Common myeloid progenitor, CD34-positive (primary cell): ENCODE measurements at regions not wholly inside any gene's neighbourhood (a gene's known extent, or its start where the extent isn't known, plus 50 kb on each side); places are given as distances from the start of the nearest gene placed in this dataset.

Experiments
- CTCF ChIA-PET: fragments of 350-600 bp; sonication (Branson Sonifier 250); formaldehyde crosslinking; loops from one replicate; lab custom pipeline; 2021; ENCODE audit warnings: antibody characterized with exemption; lab: Charles Lee
- POLR2A ChIA-PET: fragments of 350-600 bp; sonication (Branson Sonifier 250); formaldehyde crosslinking; loops from one replicate; lab custom pipeline; 2021; ENCODE audit warnings: antibody characterized with exemption; lab: Charles Lee
- DNase-seq, 3 donors: peaks; one replicate each; pipeline versions ENCODE4 v3.0.0 to v3.0.0-alpha.2; 2013
- H3K27ac ChIP-seq, 2 experiments: 1 replicate in 1 of 2; 2 replicates in 1 of 2; pipeline ENCODE4 v1.7.0; 2013; ENCODE audit warnings: inconsistent platforms in 2 of 2, low read length in 2 of 2, mild to moderate bottlenecking in 2 of 2, low read depth in 1 of 2, moderate library complexity in 1 of 2; ENCODE audit not compliant: severe bottlenecking in 2 of 2, insufficient read depth in 1 of 2, poor library complexity in 1 of 2
- H3K27me3 ChIP-seq, 5 experiments: replicated peaks in 2 of 5; 1 replicate in 3 of 5; 2 replicates in 2 of 5; pipeline versions ENCODE4 v1.6.1 to v1.7.0; 2013; ENCODE audit warnings: low read length in 4 of 5, mild to moderate bottlenecking in 2 of 5, moderate library complexity in 2 of 5, inconsistent platforms in 1 of 5; ENCODE audit not compliant: insufficient read depth in 5 of 5, control insufficient read depth in 4 of 5
- H3K36me3 ChIP-seq, 4 experiments: 1 replicate in 2 of 4; 2 replicates in 2 of 4; pipeline versions ENCODE4 v1.6.1 to v1.7.0; 2013; ENCODE audit warnings: low read length in 3 of 4, control low read depth in 1 of 4, mild to moderate bottlenecking in 1 of 4; ENCODE audit not compliant: control insufficient read depth in 4 of 4, insufficient read depth in 4 of 4
- H3K4me1 ChIP-seq, 4 experiments: 1 replicate in 3 of 4; 2 replicates in 1 of 4; pipeline versions ENCODE4 v1.6.1 to v1.7.1; 2013; ENCODE audit warnings: low read length in 3 of 4, mild to moderate bottlenecking in 3 of 4, control low read depth in 1 of 4, inconsistent platforms in 1 of 4, moderate library complexity in 1 of 4; ENCODE audit not compliant: control insufficient read depth in 4 of 4, insufficient read depth in 4 of 4; ENCODE audit errors: control extremely low read depth in 1 of 4
- H3K4me3 ChIP-seq, 7 experiments: 1 replicate in 4 of 7; 2 replicates in 3 of 7; pipeline versions ENCODE4 v1.5.1 to v1.7.0; 2013; ENCODE audit warnings: mild to moderate bottlenecking in 7 of 7, low read length in 6 of 7, moderate library complexity in 6 of 7, inconsistent platforms in 2 of 7, low read depth in 2 of 7, control low read depth in 1 of 7; ENCODE audit not compliant: insufficient read depth in 4 of 7, control insufficient read depth in 1 of 7; ENCODE audit errors: extremely low read depth in 1 of 7
- H3K9me3 ChIP-seq, 5 experiments: 1 replicate in 4 of 5; 2 replicates in 1 of 5; pipeline versions ENCODE4 v1.6.1 to v1.7.1; 2013; ENCODE audit warnings: low read length in 4 of 5, mild to moderate bottlenecking in 2 of 5, inconsistent platforms in 1 of 5, low read depth in 1 of 5, moderate library complexity in 1 of 5; ENCODE audit not compliant: control insufficient read depth in 4 of 5, insufficient read depth in 2 of 5; ENCODE audit errors: control extremely low read depth in 1 of 5
- WGBS: methylation state at CpG from one replicate; pipeline ENCODE4 v1.1.5; 2013; ENCODE audit not compliant: insufficient coverage; 5-methylcytosine and 5-hydroxymethylcytosine counted together

DNA sequence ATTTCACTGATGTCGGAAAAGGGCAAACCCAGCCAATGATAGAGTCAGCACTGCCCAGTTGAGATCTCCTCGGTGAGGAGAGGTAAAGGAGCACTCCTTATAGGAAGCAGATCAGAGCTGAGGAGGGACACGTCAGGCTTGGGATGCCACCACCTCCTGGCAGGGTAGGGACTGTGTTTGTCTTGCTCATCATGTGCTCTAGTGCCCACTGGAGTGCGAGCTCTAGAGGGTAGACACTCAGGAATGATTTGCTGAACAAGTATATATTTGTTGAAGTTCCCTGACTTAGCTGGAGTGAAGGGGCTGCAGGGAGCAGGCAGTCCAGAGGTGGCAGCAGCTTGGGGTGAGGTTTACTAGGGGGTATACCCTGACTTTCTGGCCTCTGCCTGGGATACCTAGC, 146.5 kb downstream of the NOC3L start:
- H3K36me3 ChIP-seq, result no peaks in the 10 kb centered on the region
- ChIA-PET CTCF (interaction anchor here (1.1 kb wide), 1 partner anchor 10 kb away, joined by 3 read pairs; no protein-coding TSS in a partner anchor), POLR2A (no interaction called here)
- H3K27me3 ChIP-seq, result peaks cover 0 to 4% (median 0%) of the 10 kb centered on the region in 5 experiments
- H3K4me1 ChIP-seq, result no peaks in the 10 kb centered on the region
- H3K4me3 ChIP-seq, result no peak overlapping the region
- no peak for DNase-seq
- 90% methylated on average over 4 of the region's 4 CpGs for WGBS
- H3K9me3 ChIP-seq, result no peaks in the 10 kb centered on the region
- H3K27ac ChIP-seq, result no peak overlapping the region

DNA sequence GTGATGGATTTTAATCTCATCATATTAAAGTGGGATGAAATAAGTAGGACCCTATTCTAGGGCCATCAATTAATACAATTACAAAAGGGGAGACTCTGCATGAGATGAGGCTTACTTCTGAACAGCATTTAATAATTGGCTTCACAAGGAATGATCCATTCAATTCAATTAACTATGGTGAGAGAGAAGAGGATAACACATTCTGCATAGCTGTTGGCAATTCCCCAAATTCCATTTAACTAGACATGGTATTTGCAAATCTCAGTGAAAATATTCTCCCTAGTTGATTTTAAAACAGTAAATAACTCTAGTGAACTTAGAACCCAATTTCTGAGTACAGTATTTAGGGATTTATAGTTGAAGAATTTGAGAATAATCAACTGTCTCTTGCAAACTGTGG, 145.3 kb downstream of the NOC3L start:
- H3K4me1 ChIP-seq, result no peaks in the 10 kb centered on the region
- ChIA-PET POLR2A (no interaction called here), CTCF (no interaction called here)
- H3K9me3 ChIP-seq, result no peaks in the 10 kb centered on the region
- H3K27me3 ChIP-seq, result peaks cover 0 to 4% (median 0%) of the 10 kb centered on the region in 5 experiments
- no peak overlapping the region for H3K27ac ChIP-seq
- H3K36me3 ChIP-seq, result no peaks in the 10 kb centered on the region
- no peak overlapping the region for H3K4me3 ChIP-seq
- no peak for DNase-seq

DNA sequence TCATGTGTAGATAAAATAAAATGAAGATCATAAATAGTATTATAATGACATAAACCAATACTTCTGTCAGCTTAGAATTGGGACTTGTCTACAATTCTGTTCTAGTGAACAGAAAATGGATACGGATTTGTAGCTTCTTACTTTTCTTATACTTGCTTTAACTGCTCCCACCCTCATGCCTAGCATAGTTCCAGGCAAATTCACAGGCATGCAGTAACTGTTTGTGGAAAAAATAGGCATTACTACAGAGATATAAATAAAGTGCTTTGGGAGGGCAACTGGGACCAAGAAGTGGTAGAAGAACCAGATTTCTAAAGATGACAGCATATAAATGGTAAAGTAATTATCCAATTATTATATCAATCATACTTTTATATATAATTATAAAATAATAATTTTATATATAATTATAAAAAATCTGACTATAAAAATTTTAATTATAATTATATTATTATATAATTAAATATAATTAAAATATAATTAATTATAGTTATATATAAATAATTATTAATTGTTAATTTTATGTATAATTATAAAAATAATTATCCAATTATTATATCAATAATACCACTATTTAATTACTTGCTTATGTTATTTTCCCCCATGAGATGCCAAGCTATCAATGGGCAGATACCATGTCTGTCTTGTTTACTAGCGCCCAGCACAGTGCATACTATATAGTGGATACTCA, 144.1 kb downstream of the NOC3L start:
- ChIA-PET CTCF (no interaction called here), POLR2A (no interaction called here)
- WGBS, result 100% methylated on average over 1 of the region's 2 CpGs
- Histone ChIP-seq H3K4me1 (no peaks in the 10 kb centered on the region), H3K36me3 (no peaks in the 10 kb centered on the region), H3K9me3 (no peaks in the 10 kb centered on the region), H3K27me3 (peaks cover 0 to 4% (median 0%) of the 10 kb centered on the region in 5 experiments), H3K27ac (no peak overlapping the region), H3K4me3 (no peak overlapping the region)
- DNase-seq, result no peak

DNA sequence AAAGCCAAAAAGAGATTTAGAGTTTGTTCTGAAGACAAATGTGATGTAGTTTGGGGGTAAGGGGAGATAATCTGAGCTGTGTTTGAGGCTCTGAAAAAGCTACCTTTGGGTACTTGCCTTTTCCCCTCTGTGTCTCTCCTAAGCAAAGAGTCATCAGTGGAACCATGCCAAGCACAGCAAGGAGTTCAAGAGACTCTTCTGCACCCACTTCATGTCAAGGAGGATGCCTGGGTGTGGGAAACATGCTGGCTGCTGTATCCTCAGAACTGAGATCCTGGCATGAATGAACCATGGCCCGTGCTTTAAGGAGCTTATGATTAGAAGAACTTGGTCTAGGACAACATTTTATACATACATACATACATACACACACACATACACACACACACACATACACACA, 142.9 kb downstream of the NOC3L start:
- no peaks in the 10 kb centered on the region for H3K4me1 ChIP-seq
- H3K27me3 ChIP-seq, result peaks cover 0 to 4% (median 0%) of the 10 kb centered on the region in 5 experiments
- H3K4me3 ChIP-seq, result no peak overlapping the region
- DNase-seq, result no peak
- H3K27ac ChIP-seq, result no peak overlapping the region
- H3K36me3 ChIP-seq, result no peaks in the 10 kb centered on the region
- 100% methylated on average over 1 of the region's 1 CpG for WGBS
- ChIA-PET CTCF (no interaction called here), POLR2A (no interaction called here)
- H3K9me3 ChIP-seq, result no peaks in the 10 kb centered on the region

- WGBS, result 96% methylated on average over 8 of the region's 8 CpGs
- H3K27ac ChIP-seq, result no peak overlapping the region
- H3K27me3 ChIP-seq, result peaks cover 0 to 4% (median 0%) of the 10 kb centered on the region in 5 experiments
- H3K9me3 ChIP-seq, result no peaks in the 10 kb centered on the region
- CTCF ChIA-PET, result no interaction called here
- no peak overlapping the region for H3K4me3 ChIP-seq
- H3K4me1 ChIP-seq, result no peaks in the 10 kb centered on the region
- POLR2A ChIA-PET, result no interaction called here
- no peak for DNase-seq
- no peaks in the 10 kb centered on the region for H3K36me3 ChIP-seq
Measured at GRCh38 chr10:94220717-94221116, 142.0 kb downstream of the NOC3L start.

GRCh38 chr10:94223702-94224370, 138.9 kb downstream of the NOC3L start:
- CTCF ChIA-PET, result no interaction called here
- POLR2A ChIA-PET, result no interaction called here
- H3K27ac ChIP-seq, result no peak overlapping the region
- WGBS, result 100% methylated on average over 2 of the region's 5 CpGs
- H3K27me3 ChIP-seq, result peaks cover 0 to 4% (median 0%) of the 10 kb centered on the region in 5 experiments
- DNase-seq, result no peak
- H3K36me3 ChIP-seq, result no peaks in the 10 kb centered on the region
- no peak overlapping the region for H3K4me3 ChIP-seq
- no peaks in the 10 kb centered on the region for H3K9me3 ChIP-seq
- no peaks in the 10 kb centered on the region for H3K4me1 ChIP-seq

DNA sequence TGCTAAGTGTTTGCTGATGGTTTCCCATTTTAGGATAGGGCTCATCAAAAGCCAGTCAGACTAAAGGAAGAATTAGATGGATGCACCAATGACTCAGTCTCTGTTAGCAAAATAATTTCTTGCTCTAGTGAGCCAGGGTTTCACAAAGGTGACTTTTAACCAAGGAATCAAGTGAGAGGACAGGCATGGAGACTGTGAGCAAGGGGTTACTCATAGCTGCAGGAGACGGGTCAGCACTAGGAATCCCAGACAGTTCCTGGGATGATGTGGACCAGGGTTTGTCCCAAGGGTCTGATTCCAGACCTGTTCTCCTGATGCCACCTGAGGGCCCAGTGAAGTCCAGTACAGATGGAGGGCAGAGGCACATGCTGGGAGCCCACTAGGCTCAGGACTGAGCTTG, 138.1 kb downstream of the NOC3L start:
- ChIA-PET CTCF (no interaction called here), POLR2A (no interaction called here)
- Histone ChIP-seq H3K4me3 (no peak overlapping the region), H3K36me3 (no peaks in the 10 kb centered on the region), H3K4me1 (no peaks in the 10 kb centered on the region), H3K27me3 (peaks cover 0 to 1% (median 0%) of the 10 kb centered on the region in 5 experiments), H3K27ac (no peak overlapping the region), H3K9me3 (no peaks in the 10 kb centered on the region)
- 100% methylated on average over 1 of the region's 1 CpG for WGBS
- no peak for DNase-seq
